Endodermal cell (in vitro differentiated cells): ENCODE measurements at regions not wholly inside any gene's neighbourhood (a gene's known extent, or its start where the extent isn't known, plus 50 kb on each side); places are given as distances from the start of the nearest gene placed in this dataset.
A peak's percentile ranks its signal among the peaks of the same experiment; 100 is the strongest.

ENCODE experiments used
- DNase-seq: peaks from one replicate; pipeline ENCODE4 v3.0.0-alpha.2; 2017
- H3K27ac ChIP-seq: 2 replicates; pipeline ENCODE4 v1.5.1; 2013; ENCODE audit warnings: mild to moderate bottlenecking, low read depth, low read length, moderate library complexity
- H3K27me3 ChIP-seq: 2 replicates; pipeline ENCODE4 v1.6.1; 2013; ENCODE audit warnings: mild to moderate bottlenecking, low read length, moderate library complexity; ENCODE audit not compliant: insufficient read depth, control insufficient read depth, poor library complexity, severe bottlenecking
- H3K36me3 ChIP-seq: 2 replicates; pipeline ENCODE4 v1.7.0; 2013; ENCODE audit warnings: mild to moderate bottlenecking, low read length, moderate library complexity; ENCODE audit not compliant: control insufficient read depth, insufficient read depth
- H3K4me1 ChIP-seq: one replicate; pipeline ENCODE4 v1.7.0; 2013; ENCODE audit warnings: low read length; ENCODE audit not compliant: control insufficient read depth, insufficient read depth
- H3K4me3 ChIP-seq: 2 replicates; pipeline ENCODE4 v1.5.1; 2013; ENCODE audit warnings: mild to moderate bottlenecking, low read length, moderate library complexity
- H3K9ac ChIP-seq: 2 replicates; pipeline ENCODE4 v1.6.1; 2013; ENCODE audit warnings: mild to moderate bottlenecking, low read length, moderate library complexity; ENCODE audit not compliant: poor library complexity, severe bottlenecking; ENCODE audit errors: extremely low read depth
- H3K9me3 ChIP-seq: 2 replicates; pipeline ENCODE4 v1.6.1; 2013; ENCODE audit warnings: mild to moderate bottlenecking, low read length, moderate library complexity; ENCODE audit not compliant: control insufficient read depth
- H3K27ac Mint-ChIP-seq: 2 replicates; pipeline ENCODE4 v1.8.0; 2020; ENCODE audit warnings: mixed read lengths
- H3K27me3 Mint-ChIP-seq: 2 replicates; pipeline ENCODE4 v1.8.0; 2021; ENCODE audit warnings: mild to moderate bottlenecking, mixed read lengths; ENCODE audit not compliant: insufficient read depth
- H3K36me3 Mint-ChIP-seq: 2 replicates; pipeline ENCODE4 v1.8.0; 2020; ENCODE audit warnings: low read depth, mixed read lengths
- H3K4me1 Mint-ChIP-seq: 2 replicates; pipeline ENCODE4 v1.8.0; 2020; ENCODE audit warnings: mixed read lengths
- H3K4me3 Mint-ChIP-seq: 2 replicates; pipeline ENCODE4 v1.8.0; 2020; ENCODE audit warnings: mild to moderate bottlenecking, moderate library complexity, mixed read lengths
- H3K9me3 Mint-ChIP-seq: 2 replicates; pipeline ENCODE4 v1.8.0; 2020; ENCODE audit warnings: mild to moderate bottlenecking, mixed read lengths
- CTCF ChIP-seq: fragments of 200-600 bp; sonication (generic); conservative IDR thresholded peaks from 2 replicates; pipeline ENCODE4 v1.5.0; 2021; ENCODE audit warnings: antibody characterized with exemption, mild to moderate bottlenecking
- WGBS, 2 experiments: methylation state at CpG; one replicate each; pipeline versions ENCODE4 v1.1.5 to v1.1.7; 2013; ENCODE audit warnings: missing lambda C conversion rate in 2 of 2, mixed read lengths in 1 of 2; ENCODE audit not compliant: insufficient coverage in 1 of 2, insufficient read length in 1 of 2; 5-methylcytosine and 5-hydroxymethylcytosine counted together

DNA sequence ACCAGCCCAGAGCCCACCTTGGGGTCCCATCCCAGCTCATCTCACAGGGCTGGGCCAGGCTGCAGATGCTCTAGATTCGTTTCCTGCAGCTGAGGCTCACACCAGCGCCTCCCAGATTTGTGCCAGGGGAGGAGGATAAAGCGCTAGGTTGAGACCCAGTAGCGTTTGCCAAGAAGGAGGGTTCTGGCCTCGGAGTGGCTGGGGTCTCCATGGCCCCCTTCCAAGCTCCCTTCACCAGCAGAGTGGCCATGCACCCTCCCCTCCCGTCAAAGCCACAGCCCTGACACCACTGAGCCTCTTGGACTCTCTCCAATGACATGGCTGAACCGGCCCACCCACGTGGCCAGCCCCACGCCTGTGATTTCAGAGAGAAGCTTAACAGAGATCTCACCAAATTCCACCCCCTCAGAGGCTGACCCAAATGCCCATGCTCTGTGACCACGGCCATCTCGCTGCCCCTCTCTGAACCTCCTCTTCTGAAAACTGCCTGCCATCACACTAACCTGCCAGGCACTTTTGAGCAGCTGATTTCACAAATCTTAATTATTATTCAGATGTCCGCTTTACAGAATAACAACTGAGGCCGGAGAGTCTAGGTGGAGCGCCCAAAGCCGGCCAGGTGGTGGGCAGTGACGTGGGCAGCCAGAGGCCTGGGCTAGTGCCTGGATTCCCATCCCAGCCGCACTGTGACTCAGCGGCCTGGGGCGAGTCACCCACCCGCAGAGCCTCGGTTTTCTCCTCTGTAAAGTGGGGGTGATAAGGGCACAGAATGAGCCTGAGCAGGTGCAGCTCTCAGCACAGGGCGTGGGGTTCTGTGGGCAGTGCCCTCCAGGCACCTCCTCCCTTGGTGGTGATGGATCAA, 155.7 kb downstream of the C9orf50 start:
- no peak overlapping the region for H3K4me3 ChIP-seq
- Mint-ChIP-seq H3K4me1 (peaks cover 9% of the 10 kb centered on the region), H3K27me3 (no peaks in the 10 kb centered on the region), H3K9me3 (no peaks in the 10 kb centered on the region), H3K4me3 (no peak overlapping the region), H3K27ac (no peak overlapping the region), H3K36me3 (no peaks in the 10 kb centered on the region)
- H3K9me3 ChIP-seq, result no peaks in the 10 kb centered on the region
- no peak overlapping the region for H3K9ac ChIP-seq
- no peaks in the 10 kb centered on the region for H3K27me3 ChIP-seq
- WGBS, 2 experiments, result 86 to 89% methylated on average over 8 to 22 of the region's 22 CpGs
- peaks cover 6% of the 10 kb centered on the region for H3K4me1 ChIP-seq
- H3K27ac ChIP-seq, result no peak overlapping the region
- no peak for TF ChIP-seq CTCF
- H3K36me3 ChIP-seq, result no peaks in the 10 kb centered on the region
- no peak for DNase-seq

GRCh38 chr9:129463994-129464393, 156.9 kb downstream of the C9orf50 start:
- no peak overlapping the region for H3K9ac ChIP-seq
- no peaks in the 10 kb centered on the region for H3K9me3 Mint-ChIP-seq
- no peak overlapping the region for H3K4me3 ChIP-seq
- H3K4me1 ChIP-seq, result peaks cover 4% of the 10 kb centered on the region
- no peak overlapping the region for H3K27ac ChIP-seq
- no peak overlapping the region for H3K27ac Mint-ChIP-seq
- H3K27me3 ChIP-seq, result no peaks in the 10 kb centered on the region
- WGBS, 2 experiments, result 87 to 91% methylated on average over 4 to 5 of the region's 5 CpGs
- H3K4me1 Mint-ChIP-seq, result peaks cover 1% of the 10 kb centered on the region
- no peaks in the 10 kb centered on the region for H3K9me3 ChIP-seq
- no peaks in the 10 kb centered on the region for H3K36me3 ChIP-seq
- TF ChIP-seq CTCF, result no peak
- H3K4me3 Mint-ChIP-seq, result no peak overlapping the region
- peak; percentile 49 for DNase-seq
- no peaks in the 10 kb centered on the region for H3K27me3 Mint-ChIP-seq
- H3K36me3 Mint-ChIP-seq, result no peaks in the 10 kb centered on the region

- DNase-seq, result no peak
- H3K4me3 ChIP-seq, result no peak overlapping the region
- no peaks in the 10 kb centered on the region for H3K9me3 ChIP-seq
- no peaks in the 10 kb centered on the region for H3K9me3 Mint-ChIP-seq
- H3K27ac Mint-ChIP-seq, result no peak overlapping the region
- no peak overlapping the region for H3K9ac ChIP-seq
- H3K36me3 ChIP-seq, result no peaks in the 10 kb centered on the region
- H3K4me3 Mint-ChIP-seq, result no peak overlapping the region
- peaks cover 8% of the 10 kb centered on the region for H3K4me1 ChIP-seq
- H3K4me1 Mint-ChIP-seq, result peaks cover 1% of the 10 kb centered on the region
- TF ChIP-seq CTCF, result no peak
- no peaks in the 10 kb centered on the region for H3K27me3 Mint-ChIP-seq
- H3K36me3 Mint-ChIP-seq, result no peaks in the 10 kb centered on the region
- WGBS, 2 experiments, result 93 to 100% methylated on average over 3 to 10 of the region's 10 CpGs
- no peak overlapping the region for H3K27ac ChIP-seq
- no peaks in the 10 kb centered on the region for H3K27me3 ChIP-seq
Measured at GRCh38 chr9:129463477-129463876, 157.4 kb downstream of the C9orf50 start.
